NCI-H2171 treated with DMSO at 0.1 percent for 48 hours (cell line): ENCODE measurements at regions not wholly inside any gene's neighbourhood (a gene's known extent, or its start where the extent isn't known, plus 50 kb on each side); places are given as distances from the start of the nearest gene placed in this dataset.

ENCODE experiments used
- DNase-seq: peaks from one replicate; lab custom pipeline; 2025; lab: John Stamatoyannopoulos, UW

DNA sequence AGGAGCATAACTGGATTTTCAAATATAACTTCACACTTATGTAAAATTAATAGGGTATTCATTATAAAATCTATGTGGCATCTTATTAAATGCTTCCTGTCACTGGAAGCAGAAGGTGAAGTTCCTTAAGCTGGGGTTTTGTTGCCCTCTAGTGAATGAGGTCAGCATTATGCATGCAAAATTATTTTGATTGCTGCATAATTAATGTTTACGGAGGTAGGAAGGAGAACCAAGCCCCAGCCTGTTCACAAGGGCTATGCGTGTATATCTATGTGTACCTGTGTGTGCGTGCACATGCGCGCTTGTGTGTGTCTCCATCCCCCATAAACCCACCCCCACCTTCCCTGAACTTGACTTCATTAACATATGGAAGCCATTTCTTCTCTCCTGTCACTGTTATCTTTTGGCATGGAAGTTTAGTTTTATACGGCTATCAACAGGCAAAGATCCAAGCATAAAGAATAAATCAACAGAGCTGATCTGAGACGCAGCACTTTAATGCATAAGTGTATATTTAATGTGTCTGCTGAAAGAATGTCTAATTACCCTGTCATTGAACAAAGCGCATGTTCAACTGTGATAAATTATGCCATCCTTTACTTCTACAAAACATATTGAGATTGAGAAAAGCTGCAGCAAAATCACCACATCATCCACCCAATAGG, 90.2 kb upstream of the CDH4 start:
- DNase-seq = no peak

- no peak for DNase-seq
Measured at GRCh38 chr20:61162451-61162850, 89.6 kb upstream of the CDH4 start.

DNA sequence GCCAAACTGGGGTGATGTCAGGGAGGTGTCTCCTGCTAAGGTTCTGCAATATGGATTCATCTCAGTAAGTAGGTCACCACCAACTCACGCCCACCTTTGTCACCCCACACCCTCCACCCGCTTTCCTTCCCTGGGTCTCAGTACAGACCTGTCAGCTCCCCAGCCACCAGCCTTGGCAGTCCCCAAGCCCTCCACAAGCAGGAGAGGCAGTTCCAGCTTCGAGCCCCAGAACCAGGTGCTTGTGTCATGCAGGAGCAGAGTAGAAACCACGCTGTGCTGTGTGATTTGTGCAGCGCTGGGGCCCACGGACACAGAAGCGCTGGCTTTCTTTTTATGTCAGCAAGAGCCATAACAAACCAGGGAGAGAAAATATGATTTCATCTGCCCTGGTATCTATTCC, 89.0 kb upstream of the CDH4 start:
- no peak for DNase-seq

- DNase-seq = no peak
Measured at GRCh38 chr20:61166324-61166723, 85.7 kb upstream of the CDH4 start.

- DNase-seq = no peak
Measured at GRCh38 chr20:61168605-61169004, 83.5 kb upstream of the CDH4 start.

- no peak for DNase-seq
Measured at GRCh38 chr20:61169874-61170273, 82.2 kb upstream of the CDH4 start.

GRCh38 chr20:61170496-61171320, 81.4 kb upstream of the CDH4 start:
- no peak for DNase-seq

DNA sequence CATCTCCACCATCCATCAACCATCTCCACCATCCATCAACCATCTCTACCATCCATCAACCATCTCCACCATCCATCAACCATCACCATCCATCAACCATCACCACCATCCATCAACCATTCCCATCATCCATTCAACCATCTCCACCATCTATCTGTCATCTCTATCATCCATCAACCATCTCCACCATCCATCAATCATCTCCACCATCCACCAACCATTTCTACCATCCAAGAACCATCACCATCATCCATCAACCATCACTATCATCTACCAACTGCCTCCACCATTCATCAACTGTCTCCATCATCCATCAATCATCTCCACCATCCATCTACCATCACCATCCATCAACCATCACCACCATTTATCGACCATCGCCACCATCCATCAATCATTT, 78.8 kb upstream of the CDH4 start:
- no peak for DNase-seq

DNA sequence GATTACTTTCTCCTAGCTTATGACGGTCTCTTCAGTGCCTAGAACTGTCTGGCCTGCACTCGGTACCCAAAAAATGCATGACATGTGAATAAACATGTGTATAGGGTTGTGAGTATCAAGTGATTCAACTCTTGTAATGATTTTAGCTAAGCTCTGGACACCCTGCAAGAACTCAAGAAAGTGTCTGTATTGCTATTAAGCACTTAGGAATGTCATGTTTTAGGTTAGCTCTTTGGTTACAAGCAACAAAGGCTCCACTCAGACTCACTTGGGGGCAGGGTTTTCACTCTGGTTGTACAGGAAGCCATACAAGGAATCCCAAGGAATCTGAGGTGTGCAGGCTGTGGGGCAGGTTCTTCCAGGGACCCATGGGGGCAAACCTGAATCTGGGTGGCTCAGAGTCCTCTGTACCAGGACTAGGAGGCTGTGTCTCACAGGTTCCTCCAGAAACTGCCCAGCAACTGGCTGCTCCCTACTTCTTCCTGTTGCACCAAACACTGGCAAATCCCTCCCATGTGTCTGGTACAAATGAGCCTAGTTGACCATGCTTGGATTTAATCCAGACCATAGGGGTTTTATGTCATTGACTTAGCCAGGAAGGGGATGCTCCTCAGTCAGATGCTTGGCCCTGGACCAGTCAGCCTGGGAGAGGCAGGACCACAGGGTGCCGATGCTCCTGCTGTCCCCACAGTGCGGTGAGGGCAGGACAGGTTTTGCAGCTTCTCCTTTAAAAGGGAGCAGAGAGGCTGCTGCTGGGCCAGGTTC, 77.9 kb upstream of the CDH4 start:
- no peak for DNase-seq

- no peak for DNase-seq
Measured at GRCh38 chr20:61176874-61177273, 75.2 kb upstream of the CDH4 start.

GRCh38 chr20:61178551-61179071, 73.5 kb upstream of the CDH4 start:
- no peak for DNase-seq

DNA sequence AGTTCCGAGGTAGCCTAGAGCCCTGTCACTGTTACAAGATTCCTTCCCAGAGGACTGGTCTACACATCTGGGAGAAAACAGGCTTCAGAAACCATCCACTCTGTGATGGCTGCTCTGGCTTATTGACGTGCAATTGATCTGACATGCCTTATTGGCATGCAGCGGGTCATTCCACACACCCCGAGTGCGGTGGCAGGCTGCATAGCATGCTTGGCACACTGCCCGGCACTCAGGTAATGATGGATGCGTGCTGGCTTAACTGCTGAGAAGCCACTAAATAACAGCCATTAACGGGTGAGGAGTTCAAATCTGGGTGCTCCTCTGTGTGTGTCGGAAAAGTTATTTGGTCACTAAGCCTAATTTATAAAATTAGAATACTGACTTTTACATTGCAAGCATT, 67.9 kb upstream of the CDH4 start:
- no peak for DNase-seq

GRCh38 chr20:61185181-61185580, 66.9 kb upstream of the CDH4 start:
- no peak for DNase-seq

DNA sequence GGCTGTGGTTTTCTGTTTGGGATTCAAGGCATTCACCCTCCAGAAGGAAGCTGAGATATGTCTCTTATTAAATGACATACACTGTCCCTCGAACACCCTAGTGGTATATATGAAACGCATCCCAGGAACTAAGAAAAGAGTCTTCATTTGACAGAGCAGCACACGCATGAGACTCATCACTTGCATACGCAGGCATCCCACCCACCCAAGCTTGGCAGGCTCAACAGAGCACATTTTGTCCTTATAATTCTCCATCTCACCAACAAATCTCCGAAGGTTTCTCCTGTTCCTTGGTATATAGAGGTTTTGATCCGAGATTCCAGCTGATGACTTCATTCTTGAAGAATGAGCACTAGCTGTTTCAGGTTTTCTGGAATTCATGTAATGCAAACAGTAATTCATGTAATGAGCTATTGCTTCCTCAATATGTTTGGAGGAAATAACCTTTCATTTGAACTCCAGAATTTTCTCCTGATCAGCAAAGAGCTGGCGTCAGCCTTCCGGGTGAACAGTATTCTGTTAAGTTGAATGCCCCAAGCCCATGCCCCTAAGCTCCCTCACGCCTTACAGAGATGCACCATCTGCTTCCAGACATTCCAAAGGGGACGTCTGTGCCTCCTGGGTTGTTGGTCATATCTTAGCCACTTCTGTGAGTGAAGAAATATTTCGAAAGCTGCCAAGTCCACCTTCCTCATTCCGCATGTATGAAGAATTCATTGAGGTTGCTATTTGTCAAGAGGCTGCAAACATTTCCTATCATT, 66.0 kb upstream of the CDH4 start:
- DNase-seq = no peak

GRCh38 chr20:61186771-61187472, 65.1 kb upstream of the CDH4 start:
- peak; percentile 21 for DNase-seq

DNA sequence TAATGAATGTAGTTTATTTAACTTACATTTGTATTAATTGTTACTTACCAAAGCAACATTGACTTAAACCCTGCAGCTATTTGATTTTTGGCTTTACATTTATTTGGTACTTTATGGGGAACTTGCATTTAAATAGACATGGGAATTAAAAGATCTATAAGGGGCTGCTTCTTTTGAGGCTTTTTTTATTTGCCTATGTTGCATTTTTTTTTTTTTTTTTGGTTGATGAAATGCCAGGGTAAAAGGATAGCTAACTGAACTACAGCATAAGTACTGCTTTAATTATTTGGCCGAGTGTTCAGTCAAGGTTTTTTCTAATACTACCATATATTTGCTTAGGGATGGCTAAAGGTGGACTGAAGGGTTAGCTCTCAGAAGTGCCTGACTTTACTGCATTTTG, 62.5 kb upstream of the CDH4 start:
- no peak for DNase-seq

DNA sequence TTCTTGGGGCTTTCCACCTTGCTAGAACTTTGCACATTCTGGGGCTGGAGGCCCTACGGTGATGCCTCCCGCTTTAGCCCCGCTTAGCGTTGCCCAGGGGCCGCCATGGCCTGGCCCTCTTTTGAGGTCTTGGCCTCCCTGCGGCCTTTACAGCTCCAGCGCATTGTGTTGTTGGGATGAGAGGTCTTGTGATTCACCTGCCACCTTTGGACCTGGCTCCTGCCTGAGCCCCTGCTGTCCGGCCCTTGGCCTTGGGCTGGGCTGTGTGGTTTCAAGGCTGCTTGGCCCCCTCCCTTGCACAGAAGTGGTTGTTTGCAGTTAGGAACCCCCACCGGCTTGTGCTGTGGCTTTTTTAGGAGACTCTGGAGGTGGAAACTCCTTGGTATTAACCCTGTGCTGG, 61.0 kb upstream of the CDH4 start:
- DNase-seq = no peak

DNA sequence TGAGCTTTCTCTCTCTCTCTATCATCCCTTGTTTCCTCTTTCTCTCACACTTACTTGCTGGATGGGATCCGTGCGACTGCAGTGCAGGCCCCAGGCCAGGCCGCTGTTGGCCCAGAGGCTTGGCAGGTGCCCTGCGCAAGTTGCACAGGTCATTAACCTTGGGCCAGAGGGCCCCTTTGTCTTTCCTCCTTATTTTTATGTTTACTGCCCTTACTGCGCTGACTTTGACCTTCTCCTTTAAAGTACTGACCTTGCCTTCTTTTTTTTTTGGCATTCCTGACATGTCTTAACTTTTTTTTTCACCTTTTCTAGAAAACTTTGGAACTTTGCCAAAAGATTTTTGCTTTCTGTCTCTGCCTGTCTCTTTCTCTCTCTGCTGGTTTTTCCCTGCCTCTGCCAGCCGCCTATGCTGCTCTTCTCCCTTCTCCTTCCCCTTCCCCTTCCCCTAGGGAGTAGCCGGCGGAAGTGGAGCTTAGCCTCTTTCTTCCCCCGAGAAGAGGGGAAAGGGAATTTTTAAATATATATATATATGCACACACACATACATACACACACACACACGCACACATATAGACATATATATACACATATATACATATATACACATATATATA, 59.6 kb upstream of the CDH4 start:
- DNase-seq = peak; percentile 6

DNA sequence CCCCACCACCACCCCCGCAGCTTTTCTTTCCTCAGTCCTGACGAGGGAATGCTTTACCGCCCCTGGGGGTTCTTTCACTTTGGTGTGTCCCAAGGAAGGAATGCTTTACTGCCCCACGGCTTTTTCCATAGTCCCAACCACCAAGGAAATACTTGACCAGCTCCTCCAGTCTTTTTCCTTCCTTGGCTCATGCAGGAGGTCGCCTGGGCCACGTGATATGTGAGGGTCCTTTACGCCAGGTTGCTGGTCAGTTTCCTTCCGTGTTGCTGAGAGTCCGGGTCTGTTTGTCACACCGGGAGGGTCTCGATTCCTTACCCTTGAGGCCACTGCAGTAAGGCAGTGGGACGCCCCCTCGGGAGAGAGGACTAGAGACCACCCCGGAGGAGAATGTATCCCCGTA, 58.9 kb upstream of the CDH4 start:
- no peak for DNase-seq
